ENCODE measurements at regions not wholly inside any gene's neighbourhood (a gene's known extent, or its start where the extent isn't known, plus 50 kb on each side); places are given as distances from the start of the nearest gene placed in this dataset.
A peak's percentile ranks its signal among the peaks of the same experiment; 100 is the strongest.

GRCh38 chr13:76750126-76750525 lies 136.1 kb downstream of the KCTD12 start:
- no peak for DNase-seq (ENCODE audit: low read depth in 2 of 2)

- DNase-seq (ENCODE audit: low read depth in 2 of 2), result peak in 1 of 2 donors; percentile 34
Observed at GRCh38 chr13:76745261-76746200, 140.7 kb downstream of the KCTD12 start.

- DNase-seq (ENCODE audit: low read depth in 2 of 2), result no peak
Observed at GRCh38 chr13:76741624-76742023, 144.6 kb downstream of the KCTD12 start.

GRCh38 chr13:76741046-76741445 lies 145.2 kb downstream of the KCTD12 start:
- DNase-seq (ENCODE audit: low read depth in 2 of 2), result no peak

DNA sequence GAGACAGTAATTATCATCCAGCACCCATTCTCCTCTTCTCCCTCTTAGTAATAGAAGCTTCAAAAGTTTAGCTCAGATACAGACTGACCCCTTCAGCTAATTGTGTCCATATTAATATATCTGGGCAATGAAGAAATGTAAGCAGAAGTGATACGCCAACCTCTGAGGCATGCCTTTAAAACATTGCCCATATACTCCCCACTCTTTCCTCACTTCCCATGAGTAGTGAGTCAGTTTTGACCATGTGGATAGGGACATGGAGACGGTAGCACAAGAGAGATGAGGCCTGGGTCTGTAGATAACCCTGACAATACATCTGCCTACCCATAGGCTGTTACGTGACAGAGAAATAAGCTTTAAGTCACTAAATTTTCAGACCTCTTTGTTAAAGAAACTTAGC lies 147.6 kb downstream of the KCTD12 start:
- DNase-seq (ENCODE audit: low read depth in 2 of 2), result no peak

DNA sequence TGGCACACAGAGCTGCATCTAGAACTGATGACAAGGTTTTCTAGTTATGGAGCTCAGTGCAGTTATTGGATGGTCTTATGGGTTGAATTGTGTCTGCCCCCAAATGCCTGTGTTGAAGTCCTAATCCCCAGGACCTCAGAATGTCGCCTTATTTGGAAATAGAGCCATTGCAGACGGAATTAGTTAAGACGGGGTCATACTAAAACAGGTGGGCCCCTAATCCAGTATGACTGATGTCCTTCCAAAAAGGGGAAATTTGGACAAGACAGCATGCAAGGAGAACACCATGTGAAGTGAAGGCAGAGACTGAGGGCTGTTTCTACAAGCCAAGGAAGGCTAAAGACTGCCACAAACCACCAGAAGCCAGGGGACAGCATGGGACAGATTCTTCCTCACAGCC lies 148.7 kb downstream of the KCTD12 start:
- no peak for DNase-seq (ENCODE audit: low read depth in 2 of 2)

GRCh38 chr13:76735641-76736040 lies 150.6 kb downstream of the KCTD12 start:
- no peak for DNase-seq (ENCODE audit: low read depth in 2 of 2)

GRCh38 chr13:76733671-76734070 lies 152.5 kb downstream of the KCTD12 start:
- no peak for DNase-seq (ENCODE audit: low read depth in 2 of 2)

DNA sequence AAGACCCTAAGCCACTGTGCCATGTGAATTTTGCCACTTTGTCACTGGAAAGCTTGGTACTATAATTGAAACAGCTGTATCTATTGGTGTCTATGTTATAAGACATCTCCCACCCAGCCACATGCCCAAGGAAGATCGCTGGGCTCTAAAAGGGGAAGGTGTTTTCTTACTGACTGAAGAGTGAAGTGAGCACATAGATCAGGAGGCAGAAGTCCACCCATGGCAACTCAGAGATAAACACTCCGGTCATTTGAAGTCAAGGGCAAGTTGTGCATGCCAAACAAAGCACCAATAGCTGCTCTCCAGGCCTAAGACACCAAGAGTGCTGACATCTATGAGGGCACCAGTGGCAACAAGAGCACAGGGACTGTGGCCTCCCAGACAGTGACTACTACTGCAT lies 153.8 kb downstream of the KCTD12 start:
- no peak for DNase-seq (ENCODE audit: low read depth in 2 of 2)

- DNase-seq (ENCODE audit: low read depth in 2 of 2), result peak; percentile 90 to 95
Observed at GRCh38 chr13:76730220-76730619, 156.0 kb downstream of the KCTD12 start.

DNA sequence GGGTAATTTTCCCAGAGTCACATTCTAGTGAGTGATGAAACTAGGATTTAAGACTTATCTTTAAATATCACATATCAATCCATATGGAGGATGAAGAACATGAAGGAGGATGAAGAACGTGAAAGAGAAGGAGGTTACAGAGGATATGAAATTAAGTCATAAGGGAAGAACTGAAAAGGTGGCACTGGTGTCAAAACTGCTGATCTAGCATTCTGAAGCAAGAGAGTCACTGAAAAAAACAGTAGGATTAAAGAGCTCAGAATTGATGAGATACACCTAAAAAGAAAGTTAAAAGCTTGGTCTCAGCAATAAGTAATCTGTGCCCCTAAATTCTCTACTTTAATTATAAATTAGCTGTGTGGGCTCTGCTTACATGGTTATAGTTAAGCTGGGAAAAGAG lies 156.5 kb downstream of the KCTD12 start:
- no peak for DNase-seq (ENCODE audit: low read depth in 2 of 2)

- peak in 1 of 2 donors; percentile 24 for DNase-seq (ENCODE audit: low read depth in 2 of 2)
Observed at GRCh38 chr13:76725896-76726295, 160.3 kb downstream of the KCTD12 start.

DNA sequence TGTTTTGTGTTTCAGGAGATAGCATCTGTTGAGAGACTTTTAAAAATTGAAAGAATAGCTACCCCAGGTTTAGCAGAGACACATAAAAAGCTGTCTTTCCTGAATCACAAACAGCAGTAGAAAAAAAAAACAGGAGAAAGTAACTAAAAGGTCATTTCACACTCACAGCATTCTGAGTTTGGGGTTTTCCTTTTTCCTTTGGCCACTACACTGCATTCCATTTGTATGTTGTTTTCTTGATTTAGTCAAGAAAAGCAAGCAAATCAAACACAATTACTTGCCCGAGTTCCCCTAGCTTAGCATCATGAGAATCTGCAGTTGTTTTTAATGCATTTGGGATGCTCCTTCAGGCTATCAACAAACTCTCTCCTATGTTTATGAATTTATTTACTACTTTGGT lies 161.0 kb downstream of the KCTD12 start:
- peak in 1 of 2 donors; percentile 92 for DNase-seq (ENCODE audit: low read depth in 2 of 2)

GRCh38 chr13:76724421-76724820 lies 161.8 kb downstream of the KCTD12 start:
- DNase-seq (ENCODE audit: low read depth in 2 of 2), result peak in 1 of 2 donors; percentile 23

DNA sequence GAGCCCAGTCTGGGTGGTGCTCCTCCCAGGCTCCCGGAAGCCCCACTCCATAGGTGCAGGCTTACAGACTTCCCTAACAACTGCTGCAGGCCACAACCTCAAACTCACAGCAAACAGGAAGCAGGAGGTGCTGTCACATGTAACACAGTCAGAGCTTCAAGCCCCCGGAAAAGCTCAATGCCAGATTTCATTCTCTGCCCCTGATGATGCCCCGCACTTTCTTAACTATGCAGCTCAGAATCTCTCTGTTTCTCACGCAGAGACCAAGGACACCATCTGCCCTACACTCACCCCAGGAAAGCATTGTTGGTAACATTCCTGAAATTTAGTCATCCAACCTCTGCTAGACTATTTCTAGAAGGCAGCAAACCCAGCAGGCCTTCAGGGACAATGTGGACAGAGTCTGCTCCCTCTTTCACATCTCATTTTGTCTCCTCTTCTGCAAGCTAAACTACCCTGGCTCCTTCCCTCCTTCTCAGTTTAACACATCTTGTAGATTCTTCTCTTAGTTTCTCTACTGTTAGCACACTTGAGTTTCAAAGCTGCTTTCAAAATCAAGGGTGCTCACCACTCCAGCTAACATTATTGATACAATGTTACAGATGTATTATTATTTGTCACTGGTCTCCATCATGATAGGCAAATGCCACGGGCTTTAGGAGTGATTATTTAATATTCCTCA lies 162.5 kb downstream of the KCTD12 start:
- DNase-seq (ENCODE audit: low read depth in 2 of 2), result peak; percentile 79 to 98

DNA sequence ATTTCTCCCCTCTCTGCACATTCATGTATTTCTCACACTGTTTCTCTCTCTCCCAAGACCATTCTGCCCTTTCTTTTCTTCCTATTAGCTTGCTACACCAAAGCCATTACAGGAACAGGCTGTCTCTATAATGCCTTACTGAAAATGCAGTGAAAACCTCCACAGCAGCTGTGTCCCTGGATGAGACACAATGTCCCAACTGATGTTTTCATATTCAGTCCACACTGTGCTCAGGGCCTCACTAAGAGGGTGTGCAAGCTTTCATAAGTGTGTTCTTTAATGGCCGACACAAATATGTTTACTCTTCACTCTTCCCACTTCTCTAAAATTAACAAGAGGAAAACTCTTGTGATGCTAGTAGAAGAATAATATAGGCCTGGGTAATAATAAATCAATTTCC lies 163.4 kb downstream of the KCTD12 start:
- DNase-seq (ENCODE audit: low read depth in 2 of 2), result no peak

GRCh38 chr13:76720821-76721220 lies 165.4 kb downstream of the KCTD12 start:
- no peak for DNase-seq (ENCODE audit: low read depth in 2 of 2)

GRCh38 chr13:76720416-76720815 lies 165.8 kb downstream of the KCTD12 start:
- no peak for DNase-seq (ENCODE audit: low read depth in 2 of 2)

DNA sequence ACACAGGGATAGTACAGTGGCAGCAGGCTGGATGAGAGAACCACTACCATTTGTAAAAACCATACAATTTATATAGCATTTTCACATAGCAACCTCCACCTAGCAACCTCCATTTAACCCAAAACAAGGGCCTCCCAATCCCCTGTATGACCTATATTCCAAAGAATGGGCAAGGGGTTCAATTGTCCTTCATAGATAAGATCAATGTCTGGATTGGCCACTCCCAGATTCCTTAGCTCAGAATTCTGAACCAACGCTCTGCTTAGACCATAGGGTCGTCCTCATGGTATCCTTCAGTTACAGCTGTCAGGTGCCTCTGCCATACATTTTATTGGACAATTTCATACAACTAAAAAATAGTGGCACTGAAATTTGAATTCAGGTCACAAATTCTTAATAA lies 166.2 kb downstream of the KCTD12 start:
- no peak for DNase-seq (ENCODE audit: low read depth in 2 of 2)

DNA sequence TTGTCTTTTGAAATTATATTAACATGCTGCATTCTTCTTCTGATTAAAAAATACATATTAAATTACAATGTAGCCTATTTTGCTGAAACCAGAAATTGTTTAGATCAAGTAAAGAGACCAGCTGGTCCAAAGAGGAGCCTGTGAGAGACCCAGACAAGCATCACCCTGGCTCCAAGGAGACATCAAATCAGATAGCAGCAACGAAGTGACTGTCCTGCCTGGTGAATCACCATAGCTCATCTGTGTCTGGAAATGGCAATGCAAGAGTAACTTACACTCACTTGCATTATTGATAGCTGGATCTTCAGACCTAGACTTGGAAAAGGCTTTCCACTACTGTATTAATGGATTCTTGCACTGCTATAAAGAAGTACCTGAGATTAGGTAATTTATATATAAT lies 169.1 kb downstream of the KCTD12 start:
- DNase-seq (ENCODE audit: low read depth in 2 of 2), result no peak

GRCh38 chr13:76715621-76716020 lies 170.6 kb downstream of the KCTD12 start:
- DNase-seq (ENCODE audit: low read depth in 2 of 2), result no peak

GRCh38 chr13:76715075-76715474 lies 171.1 kb downstream of the KCTD12 start:
- no peak for DNase-seq (ENCODE audit: low read depth in 2 of 2)

- DNase-seq (ENCODE audit: low read depth in 2 of 2), result peak in 1 of 2 donors; percentile 47
Observed at GRCh38 chr13:76713280-76713679, 172.9 kb downstream of the KCTD12 start.
